Endothelial cell of umbilical vein (primary cell): ENCODE measurements at regions not wholly inside any gene's neighbourhood (a gene's known extent, or its start where the extent isn't known, plus 50 kb on each side); places are given as distances from the start of the nearest gene placed in this dataset.

Experiments
- CTCF ChIP-seq, 2 donors: IDR thresholded peaks; 1 replicate in 1 of 2; 2 replicates in 1 of 2; pipeline ENCODE4 v1.5.1; 2011; ENCODE audit warnings: low read length in 2 of 2, mild to moderate bottlenecking in 2 of 2, moderate library complexity in 2 of 2, control low read depth in 1 of 2, inconsistent platforms in 1 of 2, low read depth in 1 of 2; ENCODE audit not compliant: insufficient read depth in 1 of 2; ENCODE audit errors: extremely low read depth in 1 of 2
- EZH2 ChIP-seq: IDR thresholded peaks from 2 replicates; pipeline ENCODE4 v1.6.1; 2012; ENCODE audit warnings: borderline replicate concordance, low read depth, mild to moderate bottlenecking, moderate library complexity, low read length, inconsistent platforms; ENCODE audit not compliant: severe bottlenecking
- FOS ChIP-seq: IDR thresholded peaks from 2 replicates; pipeline ENCODE4 v1.6.1; 2011; ENCODE audit warnings: mild to moderate bottlenecking, low read length, moderate library complexity, borderline replicate concordance; ENCODE audit not compliant: insufficient read depth
- GATA2 ChIP-seq: IDR thresholded peaks from 2 replicates; pipeline ENCODE4 v1.7.0; 2011; ENCODE audit warnings: low read depth, mild to moderate bottlenecking, moderate library complexity, mixed read lengths, low read length; ENCODE audit not compliant: insufficient read length, insufficient read depth
- JUN ChIP-seq: IDR thresholded peaks from 2 replicates; pipeline ENCODE4 v1.6.1; 2011; ENCODE audit warnings: borderline replicate concordance, low read depth; ENCODE audit not compliant: insufficient read length, insufficient read depth
- MYC ChIP-seq: IDR thresholded peaks from one replicate; pipeline ENCODE4 v1.6.1; 2011; ENCODE audit warnings: mild to moderate bottlenecking, low read depth, low read length
- POLR2A ChIP-seq: IDR thresholded peaks from 2 replicates; pipeline ENCODE4 v1.6.1; 2012; ENCODE audit warnings: low read depth, mild to moderate bottlenecking, control low read depth, low read length
- POLR2AphosphoS5 ChIP-seq: IDR thresholded peaks from 2 replicates; pipeline ENCODE4 v1.6.1; 2012; ENCODE audit warnings: low read depth, mild to moderate bottlenecking, control low read depth, low read length, moderate library complexity; ENCODE audit not compliant: insufficient read depth
- TF ChIP-seq, protein P1 (sequence below): IDR thresholded peaks from 2 replicates; pipeline ENCODE4 v1.6.1; 2011; ENCODE audit not compliant: insufficient read depth, insufficient read length

- TF ChIP-seq CTCF (IDR thresholded peaks at IDR 0.05; ENCODE audit: extremely low read depth in 1 of 2, insufficient read depth in 1 of 2, low read depth in 1 of 2, low read length in 2 of 2) (no peak), MYC (no peak), POLR2AphosphoS5 (no peak), EZH2 (no peak), FOS (no peak), POLR2A (no peak), JUN (no peak), GATA2 (no peak)
- TF ChIP-seq, protein P1, sequence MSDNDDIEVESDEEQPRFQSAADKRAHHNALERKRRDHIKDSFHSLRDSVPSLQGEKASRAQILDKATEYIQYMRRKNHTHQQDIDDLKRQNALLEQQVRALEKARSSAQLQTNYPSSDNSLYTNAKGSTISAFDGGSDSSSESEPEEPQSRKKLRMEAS, result no peak
Measured at GRCh38 chr11:116540645-116541304, 232.0 kb downstream of the BUD13 start.
